ENCODE measurements at regions not wholly inside any gene's neighbourhood (a gene's known extent, or its start where the extent isn't known, plus 50 kb on each side); places are given as distances from the start of the nearest gene placed in this dataset.

DNA sequence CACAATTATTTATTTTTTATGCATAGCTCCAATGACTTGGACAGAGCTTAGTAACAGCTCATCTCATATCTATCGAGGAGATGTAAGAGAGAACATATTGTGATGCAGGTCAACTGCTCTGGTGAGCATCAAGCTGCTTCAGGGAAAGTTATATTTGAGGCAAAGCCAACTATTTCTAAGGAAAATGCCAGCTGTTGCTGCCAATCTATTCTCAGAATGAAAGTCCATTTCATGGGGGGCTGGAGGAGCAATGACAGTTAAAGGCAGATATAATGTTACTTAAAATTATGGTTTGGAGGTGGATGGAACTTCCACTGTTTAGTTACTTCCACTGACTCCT lies 424.8 kb downstream of the KIF20B start:
- DNase-seq = no peak

DNA sequence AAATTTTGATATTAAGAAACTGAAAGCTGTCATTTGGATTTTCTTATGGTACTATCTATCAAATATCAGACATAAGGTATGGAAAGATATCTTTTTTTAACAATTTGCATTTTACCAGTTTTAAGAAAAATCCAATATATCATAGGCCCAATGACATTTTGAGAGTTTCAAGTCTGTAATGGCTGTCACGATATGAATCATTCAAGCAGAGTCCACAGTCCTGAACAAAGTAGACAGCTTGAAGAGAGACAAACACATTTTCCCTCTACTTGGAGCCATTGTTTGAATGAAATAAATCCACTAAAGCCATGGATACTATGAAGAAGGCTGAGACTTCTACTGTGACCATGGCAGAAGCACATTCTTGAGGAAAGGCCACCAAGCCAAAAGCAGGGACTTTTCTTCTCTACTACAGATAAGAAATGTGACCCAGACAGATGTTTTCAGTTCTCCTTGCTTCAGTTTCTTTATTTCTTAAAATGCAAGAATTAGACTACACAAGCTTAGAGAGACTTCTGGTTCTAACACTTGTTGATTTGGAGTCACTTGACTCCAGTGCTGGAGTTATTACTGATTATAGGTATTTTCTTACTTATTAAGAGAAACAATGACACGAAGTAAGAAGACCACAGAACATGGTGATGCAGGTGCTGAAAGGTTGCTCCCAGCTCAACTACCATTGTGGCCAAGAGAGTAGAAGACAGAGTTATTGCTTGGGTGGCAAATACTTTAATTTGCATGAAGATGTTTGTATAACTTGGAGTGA lies 429.1 kb downstream of the KIF20B start:
- no peak for DNase-seq

DNA sequence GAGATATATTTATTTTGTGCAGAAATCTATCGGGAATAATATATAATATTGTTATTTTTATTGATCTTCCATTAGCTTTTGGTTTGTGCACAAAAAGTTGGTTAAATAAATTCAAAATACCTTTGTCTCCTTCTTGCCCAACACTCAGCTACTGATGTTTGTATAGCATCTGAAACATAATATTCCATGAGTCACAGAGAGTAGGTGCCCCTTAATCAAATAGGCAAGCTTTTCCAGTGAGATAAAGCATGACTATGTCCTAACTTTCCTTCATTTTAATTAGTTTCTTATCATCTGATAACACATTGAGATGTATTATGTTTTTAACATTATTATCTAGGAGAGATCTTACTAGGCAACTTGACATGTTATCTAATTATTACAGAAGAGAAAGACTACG lies 432.2 kb downstream of the KIF20B start:
- no peak for DNase-seq

DNA sequence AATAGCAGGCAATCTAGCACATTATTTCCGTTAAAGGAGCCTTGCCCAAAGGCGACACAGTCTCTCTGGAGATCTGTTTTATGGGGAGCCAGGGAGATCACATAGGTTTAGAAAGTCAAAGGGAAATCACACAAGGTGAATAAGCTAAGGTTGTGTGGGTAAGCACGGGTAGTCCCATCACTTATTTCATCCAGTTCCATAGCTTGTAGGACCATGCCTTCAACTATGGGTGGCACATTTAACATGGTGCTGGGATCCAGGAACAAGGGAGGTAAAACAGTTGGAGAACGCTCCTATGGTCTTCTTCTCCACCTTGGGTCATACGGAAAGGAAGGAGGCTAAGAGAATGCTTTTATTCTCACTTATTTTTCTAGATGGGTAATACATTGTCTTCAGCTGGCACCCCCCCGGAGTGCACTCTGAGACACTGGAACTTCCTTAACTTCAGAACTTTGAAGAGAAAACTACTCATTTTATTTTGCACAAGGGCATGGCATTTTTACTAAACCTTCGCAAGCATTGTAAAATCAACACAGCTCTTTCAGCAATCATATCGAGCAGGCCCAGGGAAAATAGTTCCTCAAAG lies 435.4 kb downstream of the KIF20B start:
- DNase-seq = no peak

DNA sequence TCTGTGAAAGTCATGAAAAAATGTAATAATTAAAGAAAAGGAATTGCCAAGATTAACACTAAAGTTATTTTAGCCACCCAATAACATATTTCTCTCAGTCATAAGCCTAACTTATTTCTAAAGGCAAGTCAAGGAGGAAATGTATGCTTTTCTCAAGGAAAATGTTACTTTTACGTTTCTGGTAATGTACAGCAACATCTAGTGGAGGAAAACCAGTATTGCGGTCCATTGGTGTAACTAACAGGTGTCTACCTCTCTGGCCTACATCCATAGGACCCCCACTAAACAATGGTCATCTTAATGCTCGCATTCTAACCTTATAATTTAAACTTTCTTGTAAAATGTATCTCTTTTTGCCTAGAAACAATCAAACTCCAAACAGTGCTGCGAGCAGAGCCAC lies 437.5 kb downstream of the KIF20B start:
- DNase-seq = no peak

DNA sequence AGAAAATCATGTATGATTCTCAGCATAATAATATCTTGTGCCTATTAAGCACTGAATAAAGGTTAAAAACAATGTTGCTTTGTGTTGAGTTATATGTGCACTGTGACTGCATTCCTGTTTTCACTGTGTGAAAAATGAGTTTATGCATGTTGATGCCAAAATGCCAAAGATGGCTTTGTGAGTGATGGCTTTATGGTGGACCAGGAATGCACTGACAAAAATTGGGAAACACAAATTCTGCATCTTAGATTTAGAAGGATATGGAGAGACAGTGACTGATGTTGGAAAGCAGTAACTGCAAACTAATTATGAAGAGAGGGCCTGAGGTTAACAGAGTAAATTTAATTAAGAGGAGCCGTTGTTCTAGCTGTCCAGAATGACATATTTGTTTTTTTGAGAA lies 440.4 kb downstream of the KIF20B start:
- DNase-seq = no peak

DNA sequence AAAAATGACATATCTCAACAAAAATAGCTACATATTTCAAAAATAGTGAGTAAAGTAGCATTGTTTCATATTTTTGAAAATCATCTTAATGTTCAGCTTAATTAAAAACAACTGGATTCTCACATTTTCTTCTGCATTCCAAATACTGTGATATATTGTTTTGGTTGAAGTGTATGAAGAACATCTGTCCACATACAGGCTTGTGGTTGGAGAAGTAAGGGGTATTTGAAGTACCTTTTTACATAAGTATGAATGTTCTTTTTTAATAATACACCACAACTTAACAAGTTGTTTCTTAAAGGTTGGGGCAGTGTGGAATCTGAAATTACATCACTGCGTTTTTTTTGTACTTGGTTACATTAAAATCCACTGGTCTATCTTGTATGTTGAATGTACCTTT lies 442.5 kb downstream of the KIF20B start:
- no peak for DNase-seq

DNA sequence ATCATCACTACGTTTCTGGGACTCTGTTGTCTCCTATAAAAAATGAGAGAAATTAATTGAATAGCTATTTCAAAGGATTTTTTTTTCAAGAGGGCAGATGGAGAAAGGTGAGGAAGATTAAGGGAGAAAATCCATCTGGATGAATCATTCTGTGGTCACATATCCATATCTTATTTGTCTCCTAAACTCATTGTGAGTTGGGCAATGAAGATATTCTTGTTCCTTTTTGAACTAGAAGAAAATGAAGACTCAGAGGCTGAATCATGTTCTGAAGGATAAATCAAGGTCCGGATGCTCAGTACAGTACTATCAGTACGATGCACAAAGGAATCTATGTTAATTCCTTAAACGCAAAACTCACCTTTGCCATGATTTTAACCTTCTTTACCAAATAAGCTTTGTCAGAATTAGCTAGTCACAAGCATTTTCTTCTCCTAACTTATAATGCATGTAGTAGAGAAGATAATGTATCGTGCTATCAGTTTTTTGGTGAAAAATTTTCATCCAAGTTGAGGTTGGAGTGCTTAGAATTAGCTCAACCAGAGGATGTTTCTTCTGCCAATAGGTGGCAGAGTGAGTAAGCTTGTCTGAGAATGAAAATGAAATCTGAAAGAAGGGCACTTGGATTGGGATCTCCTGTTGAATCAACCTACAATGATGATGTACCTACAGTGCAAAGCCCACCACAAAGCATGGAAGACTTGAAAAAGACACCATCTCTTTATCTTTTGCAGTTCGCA lies 446.9 kb downstream of the KIF20B start:
- DNase-seq = peak; percentile 14

DNA sequence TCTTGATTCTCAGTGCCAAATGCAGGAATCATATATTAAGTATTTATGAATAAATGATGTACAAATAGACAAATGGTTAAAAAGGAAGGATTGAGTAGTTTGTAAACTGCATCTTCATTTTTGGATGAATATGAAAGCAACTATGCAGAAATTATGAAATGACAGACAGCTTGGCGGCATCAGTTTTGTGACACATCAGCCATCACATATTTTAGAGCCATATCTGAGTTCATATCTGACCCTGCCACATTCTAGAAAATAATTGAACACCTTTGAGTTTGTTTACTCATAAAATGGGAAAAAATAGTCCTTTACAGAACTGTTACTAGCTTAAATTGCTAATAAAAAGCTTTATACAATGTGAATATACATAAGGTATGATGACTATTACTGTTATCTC lies 448.2 kb downstream of the KIF20B start:
- DNase-seq = no peak

DNA sequence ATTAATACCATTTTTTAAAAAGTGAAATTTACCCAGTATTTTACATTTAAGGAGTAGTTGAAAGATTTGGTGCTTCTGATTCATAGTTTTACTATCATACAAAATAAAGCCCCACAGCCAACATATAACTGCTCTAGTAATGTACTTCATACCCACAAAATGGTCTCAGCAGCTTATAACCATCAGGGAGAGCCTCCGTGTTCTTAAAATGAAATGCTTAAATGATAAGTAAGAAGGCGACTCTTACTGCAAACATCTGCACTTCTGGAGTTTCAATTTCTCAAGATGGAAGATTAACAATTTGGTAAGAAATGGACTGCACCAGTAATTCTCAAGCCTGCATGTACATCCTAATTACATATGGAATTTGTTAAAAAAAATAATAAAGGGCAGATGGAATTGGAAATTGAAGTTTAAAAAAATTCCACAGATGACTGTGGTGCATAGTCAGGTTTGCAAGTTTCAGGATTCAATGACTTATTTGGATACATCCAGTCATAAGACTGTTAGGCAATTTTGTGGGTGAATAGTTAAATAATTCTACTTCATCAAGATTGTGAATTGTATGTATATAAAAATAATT lies 461.0 kb downstream of the KIF20B start:
- no peak for DNase-seq

DNA sequence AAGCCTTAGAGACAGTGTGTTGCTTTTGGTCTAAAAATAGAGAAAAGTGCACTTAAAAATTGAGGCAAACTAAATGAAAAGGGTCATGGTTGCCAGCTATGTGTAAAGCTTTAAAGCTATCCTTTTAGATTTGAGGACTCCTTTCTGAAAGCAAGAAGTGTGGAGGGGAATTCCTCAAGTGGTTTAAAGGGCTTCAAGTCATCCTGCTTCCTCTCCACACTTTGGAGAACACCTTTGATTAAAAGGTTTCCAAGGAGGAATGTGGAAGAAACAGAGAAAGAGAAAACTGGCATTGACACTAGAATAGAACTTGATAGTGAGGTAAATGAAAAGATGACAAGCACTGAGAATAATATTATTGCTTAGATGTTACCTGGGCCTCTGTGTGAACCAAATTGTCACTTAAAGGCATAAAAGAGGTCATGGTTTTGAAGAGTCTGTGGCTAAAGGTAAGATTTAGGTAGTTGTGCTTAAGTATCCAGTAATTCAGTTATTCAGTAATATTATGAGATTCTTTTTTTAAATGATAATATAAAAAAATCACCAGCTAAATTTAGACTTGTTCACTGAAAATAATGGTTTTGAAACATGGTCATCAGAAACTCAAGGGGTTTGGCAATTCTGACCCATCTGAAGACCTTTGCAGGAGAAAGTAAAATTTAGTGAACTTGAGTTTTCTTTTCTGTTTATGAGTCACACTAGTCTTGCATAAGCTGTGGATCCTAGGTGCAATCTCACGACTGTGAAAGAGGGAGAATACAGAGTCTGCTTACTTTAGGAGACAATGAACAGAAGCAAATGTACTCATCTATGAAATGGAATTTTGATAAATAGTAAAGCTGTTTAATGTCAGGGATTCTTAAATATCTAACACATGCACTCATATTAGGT lies 466.0 kb downstream of the KIF20B start:
- DNase-seq = no peak

DNA sequence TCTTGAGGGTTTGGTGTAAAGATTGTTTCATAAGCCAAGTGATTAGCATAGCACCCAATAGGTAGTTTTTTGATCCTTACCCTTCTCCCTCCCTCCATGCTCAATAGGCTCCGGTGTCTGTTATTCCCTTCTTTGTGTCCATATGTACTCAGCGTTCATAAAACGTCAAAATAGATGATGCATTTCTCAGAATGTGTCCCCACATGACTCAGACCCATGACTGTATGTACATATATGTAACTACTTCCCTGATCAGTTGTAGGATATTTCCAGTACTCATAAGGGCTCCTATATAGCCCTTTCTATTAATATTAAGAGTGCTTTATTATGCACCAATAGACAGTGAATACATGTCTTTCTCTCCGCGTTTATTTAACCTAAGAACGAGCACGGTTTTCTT lies 466.9 kb downstream of the KIF20B start:
- no peak for DNase-seq

DNA sequence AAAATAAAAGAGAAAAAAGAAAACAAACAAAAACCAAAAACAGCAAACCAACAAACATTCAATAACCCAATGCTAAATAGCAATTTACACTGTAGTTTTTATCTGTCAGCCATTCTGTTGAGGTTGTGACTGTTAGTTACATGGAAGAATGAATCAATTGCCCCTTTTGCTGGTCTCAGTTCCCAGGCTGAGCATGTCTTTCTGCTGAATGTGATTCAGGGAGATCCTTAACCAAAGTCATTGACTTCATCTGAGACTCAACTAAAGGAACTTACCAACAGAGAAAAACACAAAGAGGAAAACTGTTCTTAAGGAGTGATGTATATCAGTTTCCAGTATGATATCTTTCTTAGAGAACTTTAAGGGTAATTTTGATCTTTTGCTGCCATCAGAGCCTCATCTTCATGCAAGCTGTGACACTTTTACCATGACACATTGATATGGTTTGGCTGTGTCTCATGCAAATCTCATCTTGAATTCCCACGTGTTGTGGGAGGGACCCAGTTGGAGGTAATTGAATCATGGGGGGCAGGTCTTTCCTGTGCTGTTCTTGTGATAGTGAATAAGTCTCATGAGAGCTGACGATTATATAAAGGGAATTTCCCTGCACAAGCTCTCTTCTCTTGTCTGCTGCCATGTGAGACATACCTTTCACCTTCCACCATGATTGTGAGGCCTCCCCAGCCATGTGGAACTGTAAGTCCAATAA lies 469.8 kb downstream of the KIF20B start:
- no peak for DNase-seq

DNA sequence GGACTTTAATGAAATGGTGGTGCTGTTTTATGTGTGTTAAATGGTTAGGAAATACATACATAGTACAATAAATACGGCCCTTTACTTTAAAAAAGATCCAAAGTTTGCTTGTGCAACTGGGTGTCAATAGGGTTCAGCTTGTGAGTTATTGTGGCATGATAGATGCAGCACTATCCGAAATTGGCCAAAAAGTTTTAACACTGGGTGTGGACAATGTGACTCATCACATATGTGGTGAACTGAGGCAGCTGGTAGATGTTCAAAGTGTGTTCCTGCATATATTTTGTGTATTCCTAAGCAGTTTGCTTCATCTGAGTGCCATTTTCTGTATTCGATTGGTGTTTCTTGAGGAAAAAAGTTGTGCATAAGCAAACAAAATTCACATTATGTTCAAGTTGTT lies 473.1 kb downstream of the KIF20B start:
- DNase-seq = no peak

DNA sequence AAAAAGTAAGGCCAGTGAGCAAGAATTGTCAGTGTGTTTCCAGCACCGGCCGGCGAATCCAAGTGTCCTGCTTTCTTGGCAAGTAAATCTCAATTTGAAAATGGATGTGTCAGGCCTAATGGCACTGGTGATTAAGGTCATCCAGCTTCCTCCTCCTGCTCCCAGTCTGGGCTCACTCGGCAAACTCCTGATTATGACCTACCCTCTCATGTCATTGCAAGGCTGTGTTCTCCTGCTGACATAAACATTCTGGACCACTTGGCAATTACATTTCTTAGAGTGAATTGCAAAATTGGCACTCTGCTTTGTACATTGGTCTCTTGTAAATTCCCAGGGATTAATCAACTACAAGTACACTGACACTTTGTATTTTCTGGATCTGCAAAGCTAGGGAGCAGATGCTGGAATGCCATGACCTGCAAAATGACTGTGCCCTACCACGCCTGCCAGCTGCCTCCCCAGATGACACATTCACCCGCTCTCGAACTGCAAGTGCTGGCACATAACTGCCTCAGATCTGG lies 473.8 kb downstream of the KIF20B start:
- DNase-seq = no peak

DNA sequence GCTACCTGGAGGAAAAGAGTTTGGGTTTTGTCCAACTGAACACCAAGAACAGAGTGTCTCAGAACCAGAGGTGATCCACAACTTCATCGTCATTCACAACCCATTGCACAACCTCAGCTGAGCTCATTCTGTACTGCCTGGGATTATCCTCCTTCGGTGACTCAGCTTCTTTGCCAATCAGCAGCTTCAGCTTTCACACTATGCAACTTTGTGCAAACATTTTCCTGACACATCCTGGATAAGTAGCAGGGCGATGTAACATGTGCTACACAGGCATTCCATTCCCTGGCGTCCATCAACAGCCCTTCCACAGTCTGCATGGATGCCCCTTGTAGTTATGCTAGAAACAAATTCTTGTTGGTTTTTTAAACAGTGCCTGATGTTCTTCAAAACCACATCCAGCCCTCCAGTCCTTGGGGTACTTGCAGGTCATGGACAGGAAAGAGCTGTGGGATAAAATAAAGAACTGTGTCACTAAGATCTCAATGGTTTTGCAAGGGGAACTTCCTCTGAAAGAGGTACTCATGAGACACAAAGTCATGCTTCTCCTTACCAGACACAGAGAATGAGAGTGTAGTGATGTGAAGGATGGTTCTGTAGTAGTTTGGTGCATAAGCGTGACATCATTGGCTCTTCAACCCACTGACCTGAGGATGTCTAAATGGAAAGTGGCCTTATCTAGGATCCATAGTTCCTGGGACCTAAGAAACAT lies 478.5 kb downstream of the KIF20B start:
- no peak for DNase-seq

DNA sequence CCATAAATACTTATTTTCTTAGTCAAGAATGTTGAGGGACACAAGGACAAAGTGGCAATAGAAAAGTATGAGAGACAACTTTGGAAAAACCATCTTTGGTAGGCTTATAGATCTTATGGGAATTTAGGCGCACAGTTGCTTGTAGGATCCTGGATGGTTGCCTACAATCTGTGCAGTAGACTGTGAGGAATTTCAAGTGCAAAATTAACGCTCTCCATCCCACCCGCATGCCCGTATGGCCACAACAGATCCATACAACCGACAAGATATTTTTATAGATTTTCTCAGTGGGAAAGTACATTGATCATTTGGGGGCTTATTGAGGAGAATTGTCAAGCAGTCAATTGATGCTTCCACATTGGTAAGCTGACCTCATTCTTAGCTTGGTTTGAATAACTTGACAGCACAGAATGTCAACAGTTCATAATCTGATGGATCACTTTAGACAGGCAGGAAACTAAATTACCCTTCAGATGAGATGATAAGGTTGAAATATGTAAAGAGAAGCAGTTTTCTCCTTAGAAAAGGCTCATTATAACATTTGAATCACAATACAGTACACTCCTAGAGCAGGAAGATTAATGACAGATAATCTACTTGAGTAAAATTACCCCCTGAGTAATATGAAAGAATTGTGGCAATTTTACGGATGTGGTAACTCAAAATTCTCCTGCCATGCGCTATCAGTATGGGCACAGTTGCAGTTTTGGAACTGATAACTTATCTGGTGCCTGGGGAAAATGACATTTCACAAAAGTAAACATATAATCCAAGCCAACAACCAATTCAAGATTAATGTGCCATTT lies 479.7 kb downstream of the KIF20B start:
- no peak for DNase-seq

DNA sequence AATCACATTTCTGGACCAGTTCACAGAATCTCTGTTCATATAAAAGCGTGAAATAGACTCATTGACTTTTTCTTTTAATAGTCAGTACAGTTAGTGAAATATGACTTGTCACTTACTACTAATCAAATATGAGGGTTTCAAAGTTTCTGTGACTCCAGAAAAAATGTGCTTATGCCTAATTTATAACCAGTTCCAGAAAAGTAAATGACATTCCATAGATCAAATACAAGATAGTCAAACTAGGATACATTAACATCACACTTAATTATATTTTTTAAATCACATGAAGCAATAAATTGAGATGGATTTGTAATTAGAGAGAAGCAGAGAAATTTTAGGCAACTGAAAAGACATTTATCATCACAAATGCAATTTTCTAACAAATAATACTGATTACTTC lies 491.4 kb downstream of the KIF20B start:
- DNase-seq = no peak

DNA sequence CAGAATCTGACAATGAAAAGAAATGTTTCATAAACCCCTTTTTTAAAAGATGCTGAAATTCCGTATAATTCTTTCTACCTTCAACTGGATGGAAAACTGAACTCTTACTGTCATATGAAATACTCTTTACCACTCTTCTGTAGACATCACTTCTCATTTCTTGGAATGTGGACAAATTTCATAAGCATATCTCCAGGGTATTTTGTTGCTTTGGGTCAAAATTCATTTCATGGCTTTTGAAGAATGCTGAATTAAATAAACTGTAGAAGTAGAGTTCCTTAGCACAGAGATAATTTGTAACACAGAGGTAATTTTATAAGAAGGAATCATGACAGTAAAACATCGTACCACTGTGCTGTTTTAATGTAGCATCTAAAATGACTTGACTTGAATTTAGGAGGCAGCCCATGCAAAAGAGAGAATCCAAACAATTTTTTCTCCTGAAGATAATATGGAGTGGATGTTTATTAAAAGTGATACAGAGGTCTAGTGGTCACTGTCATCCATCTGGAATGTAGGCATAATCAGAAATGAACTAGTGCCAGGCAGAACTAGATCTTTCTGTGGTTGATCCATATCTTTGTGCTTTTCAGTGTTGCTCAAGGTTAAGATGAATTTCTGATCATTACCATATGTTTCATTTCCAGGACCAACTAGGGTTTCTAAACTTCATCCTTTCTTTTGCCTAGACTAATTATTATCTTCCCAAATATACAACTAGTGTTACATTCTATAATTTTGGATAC lies 492.0 kb downstream of the KIF20B start:
- no peak for DNase-seq
